Right lobe of liver (tissue), 4 donors: ENCODE measurements at regions not wholly inside any gene's neighbourhood (a gene's known extent, or its start where the extent isn't known, plus 50 kb on each side); places are given as distances from the start of the nearest gene placed in this dataset.

Source experiments
- CTCF ChIP-seq, 4 donors: fragments of 200-600 bp in 3 of 4; fragments of 450-650 bp in 1 of 4; IDR thresholded peaks; one replicate each; pipeline versions ENCODE4 v1.5.1 to v1.8.0; 2016 to 2022; ENCODE audit warnings: antibody characterized with exemption in 4 of 4, mild to moderate bottlenecking in 2 of 4
- POLR2A ChIP-seq: fragments of 450-650 bp; IDR thresholded peaks from one replicate; pipeline ENCODE4 v1.6.1; 2017; ENCODE audit warnings: antibody characterized with exemption, mild to moderate bottlenecking
- donor health status: DM: no; HTN: no; CAD: no.
- donor health status: DM: no; HTN: no; CAD: no.
- donor health status: DM: no; HTN: yes; CAD: no.

GRCh38 chr6:138663892-138664291 is 109.7 kb upstream of the CCDC28A start:
- TF ChIP-seq CTCF (IDR thresholded peaks at IDR 0.05) (no peak), POLR2A (no peak)
